ENCODE measurements at regions not wholly inside any gene's neighbourhood (a gene's known extent, or its start where the extent isn't known, plus 50 kb on each side); places are given as distances from the start of the nearest gene placed in this dataset.
A peak's percentile ranks its signal among the peaks of the same experiment; 100 is the strongest.

DNA sequence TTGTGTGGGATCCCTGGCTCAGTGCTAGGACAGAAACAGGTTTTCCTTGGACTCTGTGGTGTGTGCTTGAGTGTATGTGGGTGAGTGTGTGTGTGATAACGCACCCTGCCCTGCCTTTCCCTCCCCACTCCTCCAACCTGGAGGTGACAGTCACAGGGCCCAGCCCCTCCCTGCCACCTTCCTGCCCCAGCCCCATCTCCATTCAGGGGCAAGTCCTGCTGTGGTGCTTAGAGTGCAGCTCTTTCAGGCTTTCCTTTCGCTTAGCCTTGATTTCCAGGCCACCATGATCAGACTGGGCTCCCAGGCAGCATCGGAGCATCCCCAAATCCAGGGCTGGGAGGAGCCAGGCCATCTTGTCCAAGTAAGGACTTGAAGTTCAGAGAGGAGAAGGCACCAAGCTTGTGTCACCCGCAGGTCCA lies 185.2 kb downstream of the ZFP36L2 start:
- no peak for TF ChIP-seq CTCF (IDR thresholded peaks at IDR 0.05)
- no peak for DNase-seq
- Mint-ChIP-seq H3K9me3 (no peaks in the 10 kb centered on the region), H3K4me3 (no peak overlapping the region), H3K4me1 (ENCODE audit: low read depth) (peaks cover 11% of the 10 kb centered on the region), H3K27me3 (no peaks in the 10 kb centered on the region), H3K27ac (no peak overlapping the region), H3K36me3 (ENCODE audit: low read depth) (no peaks in the 10 kb centered on the region)
- POLR2A ChIA-PET = interaction anchor here (0.5 kb wide), 1 partner anchor 188 kb away, joined by 3 read pairs; no protein-coding TSS in a partner anchor
- intact Hi-C loops (cut with micrococcal nuclease) = no loop called here
- CTCF ChIA-PET = no interaction called here
- no peak for ATAC-seq

DNA sequence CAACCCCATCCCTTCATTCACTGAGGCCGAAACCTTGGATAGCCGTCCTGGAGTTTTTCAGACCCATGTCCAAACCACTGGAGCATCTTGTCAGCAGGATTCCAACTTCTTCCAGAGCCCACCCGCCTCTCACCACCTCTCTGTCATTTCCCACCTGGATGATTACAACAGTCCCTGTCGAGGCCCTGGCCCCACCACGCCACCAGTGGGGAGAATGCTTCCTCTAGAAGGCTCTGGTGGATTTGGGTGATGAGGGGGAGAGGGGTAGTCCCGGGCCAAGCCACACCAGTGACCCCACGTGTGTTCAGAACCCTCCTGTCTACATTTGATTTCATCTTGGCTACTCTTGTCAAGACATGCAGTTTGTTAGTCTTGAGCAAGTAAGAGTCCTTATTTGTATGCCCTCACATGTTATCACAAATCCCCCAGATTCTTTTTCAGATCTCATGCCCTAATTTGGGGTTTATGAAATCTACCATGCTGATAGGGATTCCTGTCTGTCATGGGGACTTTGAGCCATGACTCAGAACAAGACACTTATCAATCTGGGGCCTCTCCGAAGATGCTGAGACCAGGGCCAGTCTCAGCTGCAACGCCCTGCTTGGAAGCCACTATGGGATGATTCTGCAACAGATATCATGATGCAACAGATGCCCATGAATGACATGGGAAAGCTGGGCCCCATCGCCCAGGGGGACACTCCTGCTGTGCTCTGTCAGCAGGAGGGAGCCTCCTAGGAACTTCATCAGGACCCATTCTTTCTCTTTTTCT lies 186.1 kb downstream of the ZFP36L2 start:
- H3K4me3 Mint-ChIP-seq = no peak overlapping the region
- CTCF ChIA-PET = no interaction called here
- TF ChIP-seq CTCF (IDR thresholded peaks at IDR 0.05) = no peak
- H3K36me3 Mint-ChIP-seq (ENCODE audit: low read depth) = no peaks in the 10 kb centered on the region
- DNase-seq = no peak
- H3K9me3 Mint-ChIP-seq = no peaks in the 10 kb centered on the region
- POLR2A ChIA-PET = no interaction called here
- intact Hi-C loops (cut with micrococcal nuclease) = no loop called here
- H3K4me1 Mint-ChIP-seq (ENCODE audit: low read depth) = peaks cover 8% of the 10 kb centered on the region
- no peak overlapping the region for H3K27ac Mint-ChIP-seq
- ATAC-seq = peak; percentile 34
- H3K27me3 Mint-ChIP-seq = no peaks in the 10 kb centered on the region

DNA sequence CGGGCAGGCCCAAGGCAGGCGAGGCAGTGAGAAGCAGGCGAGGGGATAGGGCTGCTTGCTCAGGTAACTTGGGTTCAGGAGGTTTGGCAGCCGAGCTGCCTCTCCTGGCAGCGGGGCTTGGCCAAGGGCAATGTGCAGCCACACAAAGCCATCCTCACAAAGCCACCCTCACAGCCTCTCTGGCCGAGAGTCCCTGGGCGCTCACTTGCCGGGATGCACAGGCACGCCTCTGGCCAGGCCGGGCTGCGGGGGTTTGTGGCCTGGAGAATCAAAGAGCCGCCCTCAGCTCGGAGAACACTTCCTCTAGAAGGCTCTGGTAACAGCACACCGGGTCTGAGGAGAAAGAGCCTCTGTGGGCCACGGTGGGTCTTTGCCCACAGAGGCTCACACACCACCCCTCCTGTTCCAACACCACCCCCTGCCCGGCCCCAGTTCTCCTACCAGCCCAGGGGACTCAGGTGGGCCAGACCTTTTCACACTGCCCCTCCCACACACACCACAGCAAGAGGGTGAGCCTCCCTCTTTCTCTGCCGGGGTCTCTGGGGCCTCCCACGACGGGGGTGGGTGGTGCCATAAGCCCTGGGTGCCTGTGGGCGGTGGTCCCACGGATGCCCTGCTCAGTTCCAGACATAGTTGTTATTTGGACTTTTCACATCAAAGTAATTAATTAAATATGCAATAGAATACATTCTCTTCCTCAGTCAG lies 186.9 kb downstream of the ZFP36L2 start:
- CTCF ChIA-PET = no interaction called here
- TF ChIP-seq CTCF (IDR thresholded peaks at IDR 0.05) = no peak
- no peak for DNase-seq
- no peak overlapping the region for H3K27ac Mint-ChIP-seq
- no peak for ATAC-seq
- H3K36me3 Mint-ChIP-seq (ENCODE audit: low read depth) = no peaks in the 10 kb centered on the region
- H3K27me3 Mint-ChIP-seq = no peaks in the 10 kb centered on the region
- H3K9me3 Mint-ChIP-seq = no peaks in the 10 kb centered on the region
- H3K4me3 Mint-ChIP-seq = no peak overlapping the region
- H3K4me1 Mint-ChIP-seq (ENCODE audit: low read depth) = peaks cover 8% of the 10 kb centered on the region
- intact Hi-C loops (cut with micrococcal nuclease) = no loop called here
- POLR2A ChIA-PET = interaction anchor here (0.5 kb wide), 1 partner anchor 190 kb away, joined by 3 read pairs; no protein-coding TSS in a partner anchor

DNA sequence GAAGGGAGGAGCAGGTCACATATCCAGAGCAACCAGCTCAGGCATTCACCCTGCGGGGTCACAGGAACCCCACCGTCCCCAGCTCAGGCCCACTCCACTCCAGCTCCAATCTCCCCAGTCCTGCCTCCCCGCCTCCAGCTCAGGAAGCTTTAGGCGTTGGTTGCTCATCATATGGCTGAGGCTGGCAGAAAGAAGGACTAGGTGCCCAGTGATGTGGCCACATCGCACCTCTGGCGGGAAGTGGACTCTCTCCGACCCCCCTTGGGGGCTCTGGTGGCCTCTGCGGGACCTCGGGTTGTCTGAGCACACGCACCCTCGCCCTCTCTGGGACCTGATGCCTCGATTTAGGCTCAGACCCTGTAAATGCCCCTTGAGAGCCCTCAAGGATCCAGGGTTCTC lies 187.7 kb downstream of the ZFP36L2 start:
- no peak for TF ChIP-seq CTCF (IDR thresholded peaks at IDR 0.05)
- H3K36me3 Mint-ChIP-seq (ENCODE audit: low read depth) = no peaks in the 10 kb centered on the region
- H3K4me1 Mint-ChIP-seq (ENCODE audit: low read depth) = peaks cover 8% of the 10 kb centered on the region
- intact Hi-C loops (cut with micrococcal nuclease) = no loop called here
- ATAC-seq (no peak), DNase-seq (no peak)
- H3K4me3 Mint-ChIP-seq = no peak overlapping the region
- ChIA-PET POLR2A (interaction anchor here (0.5 kb wide), 1 partner anchor 190 kb away, joined by 3 read pairs; no protein-coding TSS in a partner anchor), CTCF (no interaction called here)
- H3K27ac Mint-ChIP-seq = no peak overlapping the region
- no peaks in the 10 kb centered on the region for H3K9me3 Mint-ChIP-seq
- no peaks in the 10 kb centered on the region for H3K27me3 Mint-ChIP-seq

Measured in activated CD8-positive, alpha-beta T cell treated with anti-CD3 and anti-CD28 coated beads for 36 hours (primary cell).